Epithelial cell of esophagus (primary cell): ENCODE measurements at regions not wholly inside any gene's neighbourhood (a gene's known extent, or its start where the extent isn't known, plus 50 kb on each side); places are given as distances from the start of the nearest gene placed in this dataset.

Experiments used
- DNase-seq: peaks from one replicate; pipeline ENCODE4 v3.0.0; 2010; ENCODE audit warnings: low read depth
- H3K4me3 ChIP-seq: 2 replicates; pipeline ENCODE4 v1.5.1; 2011; ENCODE audit warnings: mild to moderate bottlenecking, low read length, control low read depth
- TF ChIP-seq, protein P1 (sequence below): IDR thresholded peaks from 2 replicates; pipeline ENCODE4 v1.5.1; 2011; ENCODE audit warnings: low read depth, mild to moderate bottlenecking, low read length, control low read depth, inconsistent platforms; ENCODE audit not compliant: insufficient read depth; ENCODE audit errors: missing control alignments

DNA sequence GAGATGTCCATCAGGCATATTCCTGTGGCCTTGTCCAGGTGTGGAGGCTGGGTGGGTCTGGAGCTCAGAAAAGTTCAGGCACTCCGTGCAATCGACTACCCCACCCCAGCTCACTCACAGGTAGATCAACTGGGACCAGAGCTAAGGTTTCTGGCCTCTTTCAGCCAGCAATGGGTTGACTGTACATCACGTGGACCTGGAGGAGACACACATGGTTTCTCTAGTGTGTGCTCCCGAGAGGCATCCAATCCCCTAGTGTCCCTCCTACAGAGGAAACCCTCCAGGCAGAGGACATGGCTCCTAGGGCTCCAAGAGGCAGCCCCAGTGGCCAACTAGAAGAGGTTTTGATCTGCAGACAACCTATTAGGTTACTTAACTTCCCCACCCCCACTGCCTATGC lies 119.5 kb upstream of the RGS6 start:
- DNase-seq, result no peak
- TF ChIP-seq, protein P1, sequence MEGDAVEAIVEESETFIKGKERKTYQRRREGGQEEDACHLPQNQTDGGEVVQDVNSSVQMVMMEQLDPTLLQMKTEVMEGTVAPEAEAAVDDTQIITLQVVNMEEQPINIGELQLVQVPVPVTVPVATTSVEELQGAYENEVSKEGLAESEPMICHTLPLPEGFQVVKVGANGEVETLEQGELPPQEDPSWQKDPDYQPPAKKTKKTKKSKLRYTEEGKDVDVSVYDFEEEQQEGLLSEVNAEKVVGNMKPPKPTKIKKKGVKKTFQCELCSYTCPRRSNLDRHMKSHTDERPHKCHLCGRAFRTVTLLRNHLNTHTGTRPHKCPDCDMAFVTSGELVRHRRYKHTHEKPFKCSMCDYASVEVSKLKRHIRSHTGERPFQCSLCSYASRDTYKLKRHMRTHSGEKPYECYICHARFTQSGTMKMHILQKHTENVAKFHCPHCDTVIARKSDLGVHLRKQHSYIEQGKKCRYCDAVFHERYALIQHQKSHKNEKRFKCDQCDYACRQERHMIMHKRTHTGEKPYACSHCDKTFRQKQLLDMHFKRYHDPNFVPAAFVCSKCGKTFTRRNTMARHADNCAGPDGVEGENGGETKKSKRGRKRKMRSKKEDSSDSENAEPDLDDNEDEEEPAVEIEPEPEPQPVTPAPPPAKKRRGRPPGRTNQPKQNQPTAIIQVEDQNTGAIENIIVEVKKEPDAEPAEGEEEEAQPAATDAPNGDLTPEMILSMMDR, result no peak
- no peak overlapping the region for H3K4me3 ChIP-seq

DNA sequence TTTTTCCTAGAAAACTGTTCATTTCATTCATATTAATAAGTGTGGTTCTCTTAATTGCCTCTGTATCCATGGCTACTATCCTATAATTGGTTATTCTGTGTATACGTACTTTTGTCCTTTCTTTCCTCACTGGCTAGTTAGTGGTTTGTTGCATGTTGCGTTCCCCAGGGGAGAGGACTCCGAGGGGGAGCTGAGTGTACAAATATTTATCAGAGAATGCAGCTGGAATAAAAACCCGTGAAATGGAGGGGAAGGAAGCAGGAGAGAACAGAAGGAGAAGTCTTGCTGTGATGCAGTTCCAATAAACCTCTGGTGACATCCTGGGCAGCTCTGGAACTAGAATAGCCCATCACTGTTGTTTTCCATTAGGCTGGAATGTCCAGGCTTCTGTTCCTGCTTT lies 117.1 kb upstream of the RGS6 start:
- TF ChIP-seq, protein P1, result no peak
- DNase-seq, result no peak
- H3K4me3 ChIP-seq, result no peak overlapping the region

GRCh38 chr14:71824816-71825215 lies 107.4 kb upstream of the RGS6 start:
- TF ChIP-seq, protein P1, result no peak
- no peak overlapping the region for H3K4me3 ChIP-seq
- DNase-seq, result no peak

GRCh38 chr14:71833476-71833875 lies 98.8 kb upstream of the RGS6 start:
- TF ChIP-seq, protein P1, result no peak
- peak; percentile 36 for DNase-seq
- H3K4me3 ChIP-seq, result no peak overlapping the region

- TF ChIP-seq, protein P1, result no peak
- no peak for DNase-seq
- H3K4me3 ChIP-seq, result no peak overlapping the region
These were observed 97.7 kb upstream of the RGS6 start for GRCh38 chr14:71834284-71835204.

- TF ChIP-seq, protein P1, result no peak
- peak; percentile 27 for DNase-seq
- no peak overlapping the region for H3K4me3 ChIP-seq
These were observed 80.0 kb upstream of the RGS6 start for GRCh38 chr14:71852181-71852580.
